ENCODE measurements at regions not wholly inside any gene's neighbourhood (a gene's known extent, or its start where the extent isn't known, plus 50 kb on each side); places are given as distances from the start of the nearest gene placed in this dataset.

- Histone ChIP-seq H3K4me3 (no peak overlapping the region), H3K36me3 (ENCODE audit: insufficient read depth in 1 of 2, low read depth in 1 of 2) (no peaks in the 10 kb centered on the region), H3K27me3 (ENCODE audit: insufficient read depth in 3 of 3, low read length in 2 of 3) (no peaks in the 10 kb centered on the region), H3K9me3 (no peaks in the 10 kb centered on the region), H3K27ac (no peak overlapping the region), H3K4me1 (no peaks in the 10 kb centered on the region)
- 95 to 97% (median 97%) methylated on average over 2 of the region's 2 CpGs for WGBS, 3 donors
- DNase-seq (no peak), ATAC-seq (no peak)
- intact Hi-C loops (cut with DNase I), result no loop called here
- TF ChIP-seq, protein P1, sequence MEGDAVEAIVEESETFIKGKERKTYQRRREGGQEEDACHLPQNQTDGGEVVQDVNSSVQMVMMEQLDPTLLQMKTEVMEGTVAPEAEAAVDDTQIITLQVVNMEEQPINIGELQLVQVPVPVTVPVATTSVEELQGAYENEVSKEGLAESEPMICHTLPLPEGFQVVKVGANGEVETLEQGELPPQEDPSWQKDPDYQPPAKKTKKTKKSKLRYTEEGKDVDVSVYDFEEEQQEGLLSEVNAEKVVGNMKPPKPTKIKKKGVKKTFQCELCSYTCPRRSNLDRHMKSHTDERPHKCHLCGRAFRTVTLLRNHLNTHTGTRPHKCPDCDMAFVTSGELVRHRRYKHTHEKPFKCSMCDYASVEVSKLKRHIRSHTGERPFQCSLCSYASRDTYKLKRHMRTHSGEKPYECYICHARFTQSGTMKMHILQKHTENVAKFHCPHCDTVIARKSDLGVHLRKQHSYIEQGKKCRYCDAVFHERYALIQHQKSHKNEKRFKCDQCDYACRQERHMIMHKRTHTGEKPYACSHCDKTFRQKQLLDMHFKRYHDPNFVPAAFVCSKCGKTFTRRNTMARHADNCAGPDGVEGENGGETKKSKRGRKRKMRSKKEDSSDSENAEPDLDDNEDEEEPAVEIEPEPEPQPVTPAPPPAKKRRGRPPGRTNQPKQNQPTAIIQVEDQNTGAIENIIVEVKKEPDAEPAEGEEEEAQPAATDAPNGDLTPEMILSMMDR (IDR thresholded peaks at IDR 0.05), result no peak
Observed at GRCh38 chr9:120324461-120324860, 255.5 kb downstream of the CDK5RAP2 start.

- 69 to 81% (median 79%) methylated on average over 1 of the region's 1 CpG for WGBS, 3 donors
- no peaks in the 10 kb centered on the region for H3K36me3 ChIP-seq (ENCODE audit: insufficient read depth in 1 of 2, low read depth in 1 of 2)
- H3K27ac ChIP-seq, result no peak overlapping the region
- no peaks in the 10 kb centered on the region for H3K27me3 ChIP-seq (ENCODE audit: insufficient read depth in 3 of 3, low read length in 2 of 3)
- intact Hi-C loops (cut with DNase I), result no loop called here
- H3K4me1 ChIP-seq, result no peaks in the 10 kb centered on the region
- DNase-seq, result no peak
- no peak overlapping the region for H3K4me3 ChIP-seq
- no peak for ATAC-seq
- H3K9me3 ChIP-seq, result no peaks in the 10 kb centered on the region
- TF ChIP-seq, protein P1 (IDR thresholded peaks at IDR 0.05), result no peak
Observed at GRCh38 chr9:120323125-120323524, 256.8 kb downstream of the CDK5RAP2 start.

GRCh38 chr9:120319452-120319851 lies 260.5 kb downstream of the CDK5RAP2 start:
- no peak for DNase-seq
- Histone ChIP-seq H3K27ac (no peak overlapping the region), H3K9me3 (peaks cover 1% of the 10 kb centered on the region), H3K36me3 (ENCODE audit: insufficient read depth in 1 of 2, low read depth in 1 of 2) (no peaks in the 10 kb centered on the region), H3K4me1 (no peaks in the 10 kb centered on the region), H3K4me3 (no peak overlapping the region), H3K27me3 (ENCODE audit: insufficient read depth in 3 of 3, low read length in 2 of 3) (no peaks in the 10 kb centered on the region)
- WGBS, 3 donors, result 84 to 94% (median 89%) methylated on average over 3 of the region's 3 CpGs
- TF ChIP-seq, protein P1 (IDR thresholded peaks at IDR 0.05), result no peak
- intact Hi-C loops (cut with DNase I), result no loop called here
- no peak for ATAC-seq

- TF ChIP-seq, protein P1 (IDR thresholded peaks at IDR 0.05), result no peak
- peaks cover 12% of the 10 kb centered on the region for H3K9me3 ChIP-seq
- WGBS, 3 donors, result 61 to 77% (median 64%) methylated on average over 3 of the region's 3 CpGs
- H3K4me3 ChIP-seq, result no peak overlapping the region
- DNase-seq (no peak), ATAC-seq (no peak)
- H3K27me3 ChIP-seq (ENCODE audit: insufficient read depth in 3 of 3, low read length in 2 of 3), result no peaks in the 10 kb centered on the region
- H3K4me1 ChIP-seq, result no peaks in the 10 kb centered on the region
- no peak overlapping the region for H3K27ac ChIP-seq
- intact Hi-C loops (cut with DNase I), result no loop called here
- H3K36me3 ChIP-seq (ENCODE audit: insufficient read depth in 1 of 2, low read depth in 1 of 2), result no peaks in the 10 kb centered on the region
Observed at GRCh38 chr9:120315154-120315553, 264.8 kb downstream of the CDK5RAP2 start.

DNA sequence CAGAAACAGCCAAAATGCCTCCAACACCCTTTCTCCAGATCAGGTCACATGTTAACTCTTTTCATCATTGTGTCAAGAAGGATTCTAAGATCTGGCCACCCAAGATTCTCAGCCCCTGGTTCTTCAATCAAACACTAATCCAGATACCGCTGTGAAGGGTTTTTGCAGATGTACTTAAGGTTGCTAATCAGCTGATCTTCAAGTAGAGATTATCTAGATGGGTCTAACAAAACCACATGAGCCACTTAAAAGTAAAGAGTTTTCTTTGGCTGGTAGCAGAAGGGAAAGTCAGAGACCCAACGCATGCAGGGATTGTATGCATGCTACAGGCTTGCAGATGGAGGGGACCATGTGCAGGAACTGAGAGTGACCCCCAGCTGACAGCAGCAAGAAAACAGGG lies 267.9 kb downstream of the CDK5RAP2 start:
- H3K4me3 ChIP-seq, result no peak overlapping the region
- no peaks in the 10 kb centered on the region for H3K27me3 ChIP-seq (ENCODE audit: insufficient read depth in 3 of 3, low read length in 2 of 3)
- DNase-seq (no peak), ATAC-seq (no peak)
- WGBS, 3 donors, result 77 to 97% (median 85%) methylated on average over 2 of the region's 2 CpGs
- H3K4me1 ChIP-seq, result no peaks in the 10 kb centered on the region
- intact Hi-C loops (cut with DNase I), result no loop called here
- TF ChIP-seq, protein P1 (IDR thresholded peaks at IDR 0.05), result no peak
- H3K27ac ChIP-seq, result no peak overlapping the region
- H3K9me3 ChIP-seq, result peaks cover 12% of the 10 kb centered on the region
- no peaks in the 10 kb centered on the region for H3K36me3 ChIP-seq (ENCODE audit: insufficient read depth in 1 of 2, low read depth in 1 of 2)

Data from psoas muscle (tissue), 7 donors.